GM18517 (cell line): ENCODE measurements at regions not wholly inside any gene's neighbourhood (a gene's known extent, or its start where the extent isn't known, plus 50 kb on each side); places are given as distances from the start of the nearest gene placed in this dataset.

Source experiments
- ATAC-seq: cut with Tn5 transposase; IDR thresholded peaks from one replicate; pipeline ENCODE4 v1.9.1; 2021; ENCODE audit warnings: mild to moderate bottlenecking, moderate library complexity; ENCODE audit not compliant: unreplicated experiment

DNA sequence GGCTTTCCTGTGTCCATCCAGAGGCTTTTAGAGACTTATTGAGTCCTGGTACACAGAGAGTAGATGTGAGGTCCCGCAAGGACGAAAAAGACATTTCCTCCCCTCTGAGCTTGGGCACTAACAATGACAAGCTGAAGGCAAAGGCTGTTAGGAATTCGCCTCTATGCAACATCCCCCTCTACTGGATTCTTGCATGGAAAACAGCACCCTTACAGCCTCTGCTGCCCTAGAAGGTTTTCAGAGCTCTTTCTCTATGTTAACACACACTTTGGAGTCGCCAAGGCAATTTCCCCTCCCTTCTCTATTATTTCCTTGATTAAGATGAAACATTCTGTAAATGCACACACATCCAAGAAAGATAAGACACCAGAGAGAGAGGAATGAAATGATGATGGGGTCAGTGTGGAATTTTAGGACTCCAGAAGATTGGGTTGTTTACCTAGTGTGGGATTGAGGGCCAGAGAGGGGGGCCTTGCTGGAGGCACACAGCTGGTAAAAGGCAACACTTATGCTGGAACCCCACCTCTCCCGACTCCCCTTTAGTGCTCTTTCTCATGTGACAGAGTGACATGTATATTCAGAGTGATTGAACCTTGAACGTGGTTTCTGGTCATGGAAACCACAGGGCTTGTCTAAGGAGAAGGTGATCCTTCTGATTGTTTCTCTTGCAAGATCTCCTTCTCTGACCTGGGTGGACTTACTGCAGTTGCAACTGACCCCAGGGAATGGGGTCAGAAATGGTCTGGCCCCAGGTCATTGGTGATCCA lies 300.7 kb downstream of the CLIC5 start:
- ATAC-seq = no peak

GRCh38 chr6:45714006-45714730 lies 301.5 kb downstream of the CLIC5 start:
- ATAC-seq = no peak
